GM12892 (cell line): ENCODE measurements at regions not wholly inside any gene's neighbourhood (a gene's known extent, or its start where the extent isn't known, plus 50 kb on each side); places are given as distances from the start of the nearest gene placed in this dataset.
"Not testable (repeated sequence)": the region's sequence is repeated elsewhere in the genome, so short reads cannot be mapped to it uniquely, and the experiment has no call there.

Experiments used
- DNase-seq: peaks from one replicate; pipeline ENCODE4 v3.0.0; 2011; ENCODE audit not compliant: insufficient read length
- FAIRE-seq: peaks from 2 replicates; lab custom pipeline; 2011; peaks lifted over from hg19 to GRCh38; lab: Jason Lieb, UNC
- POLR2A ChIP-seq: IDR thresholded peaks from 2 replicates; pipeline ENCODE4 v1.6.1; 2011; ENCODE audit warnings: low read depth, low read length, control low read depth
- POLR2AphosphoS5 ChIP-seq: IDR thresholded peaks from 2 replicates; pipeline ENCODE4 v1.6.1; 2011; ENCODE audit warnings: low read depth, low read length, control low read depth
- TAF1 ChIP-seq: IDR thresholded peaks from 2 replicates; pipeline ENCODE4 v1.6.1; 2011; ENCODE audit warnings: low read depth, mild to moderate bottlenecking, control low read depth, low read length, borderline replicate concordance

DNA sequence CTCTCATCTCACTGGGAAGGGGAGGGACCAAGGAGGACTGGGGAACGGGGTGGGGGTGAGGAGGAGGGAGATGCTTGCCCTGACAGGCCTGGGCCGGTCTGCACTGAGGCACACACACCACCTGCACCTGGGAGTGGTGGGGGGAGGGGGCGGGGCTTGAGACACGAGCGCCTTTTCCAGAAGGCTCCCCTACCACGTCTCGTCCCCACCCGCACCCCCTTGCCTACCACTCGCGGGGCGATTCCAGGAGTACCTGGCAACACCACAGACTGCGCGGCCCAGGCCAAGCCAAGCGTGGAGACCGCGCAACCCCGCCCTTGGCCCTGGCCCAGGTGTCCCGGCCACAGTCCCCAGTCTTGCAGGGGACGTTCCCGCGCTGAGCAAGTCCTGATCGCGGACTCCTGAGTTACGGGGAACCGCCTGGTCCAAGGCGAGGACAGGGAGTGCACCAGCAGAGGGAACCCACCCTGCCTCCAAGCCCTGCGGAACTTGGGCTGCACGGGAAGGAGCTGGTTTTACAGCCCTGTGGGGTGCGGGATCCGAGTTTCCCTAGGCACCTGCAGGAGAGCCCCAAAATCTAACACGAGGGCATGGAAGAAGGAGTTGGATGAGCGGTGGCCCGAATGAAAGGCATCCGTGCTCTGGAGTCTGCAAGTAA is 68.1 kb upstream of the SH3GL3 start:
- TF ChIP-seq POLR2AphosphoS5 = no peak
- no peak for TF ChIP-seq POLR2A
- no peak for TF ChIP-seq TAF1
- no peak for DNase-seq
- FAIRE-seq = no peak

- TF ChIP-seq TAF1 (no peak), POLR2A (no peak), POLR2AphosphoS5 (no peak)
- FAIRE-seq (no peak), DNase-seq (no peak)
These were observed 67.6 kb upstream of the SH3GL3 start for GRCh38 chr15:83379579-83379959.

DNA sequence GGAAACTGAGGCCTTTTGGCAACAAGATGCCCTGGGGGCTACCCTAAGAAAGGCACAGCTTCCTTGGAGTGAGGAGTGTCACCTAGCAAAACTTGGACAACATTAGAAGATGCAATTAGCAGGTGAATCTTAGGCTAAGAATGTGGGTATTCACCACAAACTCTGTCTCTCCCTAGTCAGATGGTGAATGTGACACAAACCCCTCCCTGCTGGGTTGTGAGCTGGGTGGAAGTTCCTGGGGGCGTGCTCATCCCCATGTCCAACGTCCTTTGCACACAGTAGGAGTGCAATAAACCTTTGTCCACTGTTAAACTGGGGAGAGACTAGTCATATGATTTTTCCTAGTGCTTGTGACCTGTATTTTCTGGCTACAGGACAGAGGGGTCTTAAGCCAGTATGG is 67.1 kb upstream of the SH3GL3 start:
- DNase-seq (no peak), FAIRE-seq (no peak)
- TF ChIP-seq POLR2AphosphoS5 (no peak), TAF1 (no peak), POLR2A (no peak)

- TF ChIP-seq POLR2AphosphoS5 (no peak), POLR2A (no peak), TAF1 (no peak)
- FAIRE-seq = peak; percentile 68
- DNase-seq = peak; percentile 56
These were observed 66.5 kb upstream of the SH3GL3 start for GRCh38 chr15:83380682-83381081.

GRCh38 chr15:83383608-83384139 is 63.5 kb upstream of the SH3GL3 start:
- not testable (repeated sequence) for FAIRE-seq

DNA sequence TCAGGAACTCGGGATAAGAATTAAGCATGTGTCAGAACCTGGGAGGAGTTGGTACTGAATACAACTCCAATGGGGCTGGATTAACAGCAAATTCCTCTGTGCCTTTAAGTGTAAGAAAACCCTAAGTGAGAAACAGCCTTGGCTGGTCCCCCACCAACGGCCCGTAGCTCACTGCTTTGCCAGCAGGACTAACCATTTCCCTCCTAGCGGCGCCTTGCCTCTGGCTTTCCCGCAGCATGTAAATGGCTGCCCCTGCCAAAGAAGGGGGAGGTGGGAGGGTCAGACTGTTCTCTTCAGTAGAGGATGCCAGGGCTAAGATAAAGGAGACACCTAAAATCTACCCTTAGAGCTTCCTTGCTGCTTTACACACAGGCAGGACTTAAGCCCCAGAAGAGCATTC is 51.0 kb upstream of the SH3GL3 start:
- FAIRE-seq (no peak), DNase-seq (no peak)
- TF ChIP-seq TAF1 (no peak), POLR2A (no peak)

More at GRCh38 chr15:83383608-83384139, 63.5 kb upstream of the SH3GL3 start:
- DNase-seq = not testable (repeated sequence)
